ENCODE measurements at regions not wholly inside any gene's neighbourhood (a gene's known extent, or its start where the extent isn't known, plus 50 kb on each side); places are given as distances from the start of the nearest gene placed in this dataset.

DNA sequence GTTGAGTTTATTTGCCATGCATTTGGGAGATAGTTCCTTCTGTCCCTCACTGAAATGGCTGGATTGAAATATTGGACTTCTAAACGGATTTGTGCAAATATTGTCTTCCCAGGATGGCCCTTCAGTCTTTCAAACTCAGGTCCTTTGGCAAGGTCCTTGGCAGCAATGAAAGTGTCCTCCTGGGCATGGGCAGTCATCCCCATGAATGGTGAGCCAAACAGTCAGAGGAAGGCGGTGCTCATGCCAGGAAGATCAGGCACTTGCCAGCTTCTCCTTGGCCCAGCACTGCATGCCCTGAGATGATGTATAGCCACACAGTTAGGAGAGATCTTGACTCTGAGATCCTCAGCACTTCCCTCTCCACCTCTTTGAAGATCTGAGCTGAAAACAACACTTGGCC, 221.4 kb upstream of the KLF4 start:
- TF ChIP-seq CTCF (IDR thresholded peaks at IDR 0.05; ENCODE audit: extremely low read depth in 1 of 2, insufficient read depth in 1 of 2, low read depth in 1 of 2, low read length in 2 of 2) (no peak), POLR2A (IDR thresholded peaks at IDR 0.05; ENCODE audit: low read depth, low read length) (no peak), EZH2 (IDR thresholded peaks at IDR 0.05; ENCODE audit: borderline replicate concordance, low read depth, low read length, severe bottlenecking) (no peak), POLR2AphosphoS5 (IDR thresholded peaks at IDR 0.05; ENCODE audit: insufficient read depth, low read depth, low read length) (no peak), MAX (IDR thresholded peaks at IDR 0.05; ENCODE audit: insufficient read depth, insufficient read length) (no peak), JUN (IDR thresholded peaks at IDR 0.05; ENCODE audit: borderline replicate concordance, insufficient read depth, insufficient read length, low read depth) (no peak), GATA2 (IDR thresholded peaks at IDR 0.05; ENCODE audit: insufficient read depth, insufficient read length, low read depth, low read length) (no peak), MYC (IDR thresholded peaks at IDR 0.05; ENCODE audit: low read depth, low read length) (no peak)

Data from endothelial cell of umbilical vein (primary cell).